ENCODE measurements at regions not wholly inside any gene's neighbourhood (a gene's known extent, or its start where the extent isn't known, plus 50 kb on each side); places are given as distances from the start of the nearest gene placed in this dataset.

DNA sequence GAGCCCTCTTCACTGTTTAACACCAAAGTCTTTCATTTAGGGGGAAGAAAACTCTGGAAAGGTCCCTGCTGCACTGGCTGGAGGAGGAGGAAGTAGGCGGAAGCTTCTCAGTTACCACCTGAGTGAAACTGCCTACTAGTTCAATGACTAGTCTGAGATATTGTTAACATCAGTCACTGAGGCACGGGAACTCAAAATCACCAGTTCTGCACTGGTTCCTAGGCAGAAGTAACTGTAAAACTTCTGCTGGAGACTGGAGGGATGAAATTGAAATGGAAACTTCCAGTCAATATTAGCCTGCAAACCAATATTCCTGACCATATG lies 178.3 kb downstream of the SNCA start:
- intact Hi-C loops (cut with DNase I): no loop called here
- ATAC-seq: no peak

DNA sequence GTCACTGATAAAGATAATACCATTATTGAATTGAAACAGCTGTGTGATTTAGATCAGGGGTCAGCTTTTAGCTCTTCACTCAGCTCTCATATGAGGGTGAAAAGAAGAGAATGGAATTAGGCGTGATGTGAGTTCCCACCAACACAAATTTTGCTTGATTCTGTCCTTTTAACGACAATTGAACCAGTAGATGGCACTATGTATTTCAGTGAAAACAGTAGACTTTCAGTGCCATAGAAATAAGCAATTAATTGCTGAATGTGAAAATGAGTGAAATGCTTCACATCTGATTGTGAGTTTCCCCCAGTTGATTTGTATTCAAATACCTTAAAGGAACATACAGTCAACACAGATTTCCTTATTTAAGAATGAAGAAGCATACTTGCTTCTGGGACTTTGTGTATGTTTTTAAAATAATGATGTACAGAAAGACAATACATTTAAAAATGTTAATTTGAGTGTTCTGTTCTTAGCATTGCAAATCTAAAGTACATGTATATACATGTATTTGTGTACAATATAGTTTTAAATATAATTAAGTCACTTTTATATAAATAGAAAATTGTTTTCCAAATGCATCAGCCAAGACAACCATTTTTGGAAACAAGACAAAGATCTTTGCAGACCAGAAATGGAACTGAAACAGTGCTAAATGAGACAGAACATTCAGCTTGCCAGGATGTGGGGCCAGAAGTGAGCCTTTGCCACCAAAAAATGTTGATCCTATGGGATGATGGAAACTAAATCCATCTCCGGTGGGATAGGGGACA lies 178.8 kb downstream of the SNCA start:
- no peak overlapping the region for H3K27ac ChIP-seq
- H3K4me3 ChIP-seq: no peak overlapping the region
- DNase-seq (no peak), ATAC-seq (no peak)
- H3K27me3 ChIP-seq (ENCODE audit: insufficient read depth in 3 of 3, low read length in 2 of 3): no peaks in the 10 kb centered on the region
- no peak for TF ChIP-seq CTCF (IDR thresholded peaks at IDR 0.05)
- no peaks in the 10 kb centered on the region for H3K9me3 ChIP-seq
- no peaks in the 10 kb centered on the region for H3K4me1 ChIP-seq
- intact Hi-C loops (cut with DNase I): no loop called here
- no peaks in the 10 kb centered on the region for H3K36me3 ChIP-seq (ENCODE audit: insufficient read depth in 1 of 2, low read depth in 1 of 2)
- WGBS, 3 donors: 27 to 30% (median 28%) methylated on average over 3 of the region's 3 CpGs

More for the DNA sequence above, 178.3 kb downstream of the SNCA start:
- Histone ChIP-seq H3K4me3 (no peak overlapping the region), H3K9me3 (no peaks in the 10 kb centered on the region), H3K27me3 (ENCODE audit: insufficient read depth in 3 of 3, low read length in 2 of 3) (no peaks in the 10 kb centered on the region), H3K27ac (no peak overlapping the region), H3K4me1 (no peaks in the 10 kb centered on the region), H3K36me3 (ENCODE audit: insufficient read depth in 1 of 2, low read depth in 1 of 2) (no peaks in the 10 kb centered on the region)
- no peak for DNase-seq
- 83 to 91% (median 85%) methylated on average over 2 of the region's 2 CpGs for WGBS, 3 donors
- no peak for TF ChIP-seq CTCF (IDR thresholded peaks at IDR 0.05)

DNA sequence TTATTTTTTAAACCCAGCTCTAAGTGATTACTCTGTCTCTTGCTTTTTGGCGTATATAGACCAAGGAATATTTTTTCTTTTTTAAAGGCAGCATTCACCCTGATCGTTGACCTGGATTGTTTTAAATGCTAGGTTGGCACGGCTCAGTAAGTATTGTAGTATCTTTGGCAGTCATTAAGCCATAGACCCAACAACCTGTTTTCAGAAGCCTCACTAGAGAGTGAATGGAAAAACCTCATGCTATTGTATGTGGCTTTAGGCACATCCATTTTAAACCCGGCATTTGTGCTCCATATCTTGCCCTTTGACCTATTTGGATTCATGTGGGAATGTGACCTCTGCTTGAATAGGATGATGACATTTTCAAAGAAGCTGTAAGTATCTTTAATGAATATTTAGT lies 183.9 kb downstream of the SNCA start:
- H3K4me1 ChIP-seq: no peaks in the 10 kb centered on the region
- no peak overlapping the region for H3K4me3 ChIP-seq
- no peaks in the 10 kb centered on the region for H3K9me3 ChIP-seq
- intact Hi-C loops (cut with DNase I): no loop called here
- DNase-seq (no peak), ATAC-seq (no peak)
- H3K27me3 ChIP-seq (ENCODE audit: insufficient read depth in 3 of 3, low read length in 2 of 3): no peaks in the 10 kb centered on the region
- 43 to 52% (median 45%) methylated on average over 4 of the region's 4 CpGs for WGBS, 3 donors
- H3K36me3 ChIP-seq (ENCODE audit: insufficient read depth in 1 of 2, low read depth in 1 of 2): no peaks in the 10 kb centered on the region
- no peak for TF ChIP-seq CTCF (IDR thresholded peaks at IDR 0.05)
- H3K27ac ChIP-seq: no peak overlapping the region

- H3K4me3 ChIP-seq: no peak overlapping the region
- WGBS, 3 donors: 92 to 97% (median 94%) methylated on average over 1 of the region's 1 CpG
- TF ChIP-seq CTCF (IDR thresholded peaks at IDR 0.05): no peak
- no peaks in the 10 kb centered on the region for H3K36me3 ChIP-seq (ENCODE audit: insufficient read depth in 1 of 2, low read depth in 1 of 2)
- intact Hi-C loops (cut with DNase I): no loop called here
- H3K27ac ChIP-seq: no peak overlapping the region
- H3K27me3 ChIP-seq (ENCODE audit: insufficient read depth in 3 of 3, low read length in 2 of 3): peaks cover 0 to 4% (median 2%) of the 10 kb centered on the region in 3 donors
- H3K4me1 ChIP-seq: no peaks in the 10 kb centered on the region
- ATAC-seq (no peak), DNase-seq (no peak)
- H3K9me3 ChIP-seq: no peaks in the 10 kb centered on the region
Measured at GRCh38 chr4:89645482-89645881, 191.5 kb downstream of the SNCA start.

DNA sequence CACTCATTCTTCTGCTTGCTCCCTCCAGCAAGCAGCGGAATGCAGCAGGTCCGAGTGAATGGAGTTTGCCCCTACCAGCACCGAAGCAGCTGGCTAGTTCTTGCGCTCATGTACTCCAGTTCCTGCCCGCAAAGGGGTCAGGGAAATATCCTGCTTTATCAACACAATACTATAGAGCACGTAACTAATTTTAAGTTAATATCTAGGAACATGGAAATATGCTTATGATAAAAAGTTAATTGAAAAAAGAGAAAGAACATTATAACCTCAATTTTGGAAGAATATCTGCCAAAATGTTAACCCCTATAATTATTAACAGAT lies 195.6 kb downstream of the SNCA start:
- H3K4me3 ChIP-seq: no peak overlapping the region
- H3K27me3 ChIP-seq (ENCODE audit: insufficient read depth in 3 of 3, low read length in 2 of 3): peaks cover 0 to 4% (median 2%) of the 10 kb centered on the region in 3 donors
- ATAC-seq (no peak), DNase-seq (no peak)
- intact Hi-C loops (cut with DNase I): no loop called here
- H3K27ac ChIP-seq: no peak overlapping the region
- 32 to 39% (median 37%) methylated on average over 6 of the region's 6 CpGs for WGBS, 3 donors
- no peaks in the 10 kb centered on the region for H3K36me3 ChIP-seq (ENCODE audit: insufficient read depth in 1 of 2, low read depth in 1 of 2)
- no peak for TF ChIP-seq CTCF (IDR thresholded peaks at IDR 0.05)
- H3K9me3 ChIP-seq: no peaks in the 10 kb centered on the region
- H3K4me1 ChIP-seq: no peaks in the 10 kb centered on the region
